Skeletal muscle cell (primary cell): ENCODE measurements at regions not wholly inside any gene's neighbourhood (a gene's known extent, or its start where the extent isn't known, plus 50 kb on each side); places are given as distances from the start of the nearest gene placed in this dataset.
"Not testable (repeated sequence)": the region's sequence is repeated elsewhere in the genome, so short reads cannot be mapped to it uniquely, and the experiment has no call there.

Experiments
- DNase-seq: peaks from one replicate; pipeline ENCODE4 v3.0.0-alpha.2; 2010; ENCODE audit warnings: low read depth
- H3K4me3 ChIP-seq: 2 replicates; pipeline ENCODE4 v1.5.1; 2011; ENCODE audit warnings: low read depth, mild to moderate bottlenecking, control low read depth, low read length, moderate library complexity

- no peak overlapping the region for H3K4me3 ChIP-seq
- DNase-seq = no peak
Measured at GRCh38 chr3:56960234-56960917, 100.1 kb upstream of the SPATA12 start.

- DNase-seq = no peak
- H3K4me3 ChIP-seq = no peak overlapping the region
Measured at GRCh38 chr3:56958879-56959278, 101.6 kb upstream of the SPATA12 start.

- no peak for DNase-seq
Measured at GRCh38 chr3:56957522-56957921, 102.9 kb upstream of the SPATA12 start.

GRCh38 chr3:56956906-56957305 lies 103.6 kb upstream of the SPATA12 start:
- H3K4me3 ChIP-seq = no peak overlapping the region
- no peak for DNase-seq

More at GRCh38 chr3:56957522-56957921, 102.9 kb upstream of the SPATA12 start:
- H3K4me3 ChIP-seq = no peak overlapping the region

GRCh38 chr3:56955492-56956111 lies 104.9 kb upstream of the SPATA12 start:
- no peak for DNase-seq
- H3K4me3 ChIP-seq = no peak overlapping the region

GRCh38 chr3:56954125-56954524 lies 106.3 kb upstream of the SPATA12 start:
- DNase-seq = no peak
- H3K4me3 ChIP-seq = no peak overlapping the region

- no peak overlapping the region for H3K4me3 ChIP-seq
- no peak for DNase-seq
Measured at GRCh38 chr3:56952846-56953245, 107.6 kb upstream of the SPATA12 start.

GRCh38 chr3:56952061-56952460 lies 108.4 kb upstream of the SPATA12 start:
- DNase-seq = no peak
- H3K4me3 ChIP-seq = no peak overlapping the region

- no peak for DNase-seq
- H3K4me3 ChIP-seq = no peak overlapping the region
Measured at GRCh38 chr3:56951366-56951765, 109.1 kb upstream of the SPATA12 start.

- H3K4me3 ChIP-seq, DNase-seq: not testable (repeated sequence)
Measured at GRCh38 chr3:56945378-56945777, 115.1 kb upstream of the SPATA12 start.

GRCh38 chr3:56942523-56942922 lies 117.9 kb upstream of the SPATA12 start:
- H3K4me3 ChIP-seq = no peak overlapping the region

GRCh38 chr3:56940976-56941375 lies 119.5 kb upstream of the SPATA12 start:
- DNase-seq = no peak
- no peak overlapping the region for H3K4me3 ChIP-seq

More at GRCh38 chr3:56942523-56942922, 117.9 kb upstream of the SPATA12 start:
- no peak for DNase-seq

- no peak overlapping the region for H3K4me3 ChIP-seq
- no peak for DNase-seq
Measured at GRCh38 chr3:56940321-56940720, 120.1 kb upstream of the SPATA12 start.

GRCh38 chr3:56939834-56940233 lies 120.6 kb upstream of the SPATA12 start:
- DNase-seq = no peak
- H3K4me3 ChIP-seq = no peak overlapping the region

- no peak overlapping the region for H3K4me3 ChIP-seq
- no peak for DNase-seq
Measured at GRCh38 chr3:56938530-56938929, 121.9 kb upstream of the SPATA12 start.

- DNase-seq = no peak
- H3K4me3 ChIP-seq = no peak overlapping the region
Measured at GRCh38 chr3:56937580-56937979, 122.9 kb upstream of the SPATA12 start.

GRCh38 chr3:56935811-56936210 lies 124.7 kb upstream of the SPATA12 start:
- H3K4me3 ChIP-seq = no peak overlapping the region

GRCh38 chr3:56934481-56934880 lies 126.0 kb upstream of the SPATA12 start:
- not testable (repeated sequence) for H3K4me3 ChIP-seq, DNase-seq

More at GRCh38 chr3:56935811-56936210, 124.7 kb upstream of the SPATA12 start:
- no peak for DNase-seq

GRCh38 chr3:56933803-56934202 lies 126.7 kb upstream of the SPATA12 start:
- no peak for DNase-seq
- H3K4me3 ChIP-seq = no peak overlapping the region

GRCh38 chr3:56932866-56933265 lies 127.6 kb upstream of the SPATA12 start:
- H3K4me3 ChIP-seq = no peak overlapping the region
- DNase-seq = no peak

- no peak overlapping the region for H3K4me3 ChIP-seq
- DNase-seq = no peak
Measured at GRCh38 chr3:56931836-56932235, 128.6 kb upstream of the SPATA12 start.
